Activated gamma-delta T cell treated with Interleukin-2 at 50 U/mL for 16 hours (primary cell): ENCODE measurements at regions not wholly inside any gene's neighbourhood (a gene's known extent, or its start where the extent isn't known, plus 50 kb on each side); places are given as distances from the start of the nearest gene placed in this dataset.

ENCODE experiments used
- DNase-seq: peaks from one replicate; pipeline ENCODE4 v3.0.0-alpha.2; 2020

- no peak for DNase-seq
Observed at GRCh38 chr5:56585999-56586691, 229.2 kb upstream of the MAP3K1 start.

- DNase-seq: no peak
Observed at GRCh38 chr5:56585461-56585860, 229.9 kb upstream of the MAP3K1 start.

GRCh38 chr5:56581426-56581825 lies 233.9 kb upstream of the MAP3K1 start:
- no peak for DNase-seq

GRCh38 chr5:56580864-56581263 lies 234.5 kb upstream of the MAP3K1 start:
- DNase-seq: no peak

- no peak for DNase-seq
Observed at GRCh38 chr5:56575821-56576220, 239.5 kb upstream of the MAP3K1 start.

- DNase-seq: no peak
Observed at GRCh38 chr5:56574778-56575177, 240.6 kb upstream of the MAP3K1 start.

- no peak for DNase-seq
Observed at GRCh38 chr5:56569566-56569965, 245.8 kb upstream of the MAP3K1 start.

- no peak for DNase-seq
Observed at GRCh38 chr5:56569076-56569475, 246.3 kb upstream of the MAP3K1 start.

- no peak for DNase-seq
Observed at GRCh38 chr5:56567278-56567677, 248.1 kb upstream of the MAP3K1 start.

GRCh38 chr5:56566374-56567249 lies 248.7 kb upstream of the MAP3K1 start:
- DNase-seq: no peak

- DNase-seq: no peak
Observed at GRCh38 chr5:56565644-56566043, 249.7 kb upstream of the MAP3K1 start.

GRCh38 chr5:56565283-56565615 lies 250.1 kb upstream of the MAP3K1 start:
- no peak for DNase-seq

GRCh38 chr5:56564541-56565282 lies 250.6 kb upstream of the MAP3K1 start:
- no peak for DNase-seq

GRCh38 chr5:56561455-56561854 lies 253.9 kb upstream of the MAP3K1 start:
- no peak for DNase-seq

- DNase-seq: no peak
Observed at GRCh38 chr5:56558131-56558745, 257.1 kb upstream of the MAP3K1 start.

GRCh38 chr5:56557198-56557597 lies 258.2 kb upstream of the MAP3K1 start:
- no peak for DNase-seq

- no peak for DNase-seq
Observed at GRCh38 chr5:56552612-56553268, 262.6 kb upstream of the MAP3K1 start.

GRCh38 chr5:56550227-56550626 lies 265.1 kb upstream of the MAP3K1 start:
- no peak for DNase-seq

- no peak for DNase-seq
Observed at GRCh38 chr5:56549096-56549886, 266.1 kb upstream of the MAP3K1 start.

- DNase-seq: no peak
Observed at GRCh38 chr5:56545016-56545415, 270.3 kb upstream of the MAP3K1 start.

GRCh38 chr5:56543441-56544388 lies 271.6 kb upstream of the MAP3K1 start:
- DNase-seq: no peak
